OCI-LY7 (cell line): ENCODE measurements at regions not wholly inside any gene's neighbourhood (a gene's known extent, or its start where the extent isn't known, plus 50 kb on each side); places are given as distances from the start of the nearest gene placed in this dataset.

Experiments used
- EZH2phosphoT487 ChIP-seq: fragments of 200-600 bp; sonication (generic); IDR thresholded peaks from 2 replicates; pipeline ENCODE4 v1.6.1; 2018; ENCODE audit warnings: low read depth, borderline replicate concordance, mild to moderate bottlenecking, mixed run types, antibody characterized with exemption, low read length, moderate library complexity, mixed read lengths
- TF ChIP-seq, protein P1 (sequence below): fragments of 200-600 bp; sonication (generic); conservative IDR thresholded peaks from 2 replicates; pipeline ENCODE4 v1.5.1; 2014; ENCODE audit warnings: mild to moderate bottlenecking, antibody characterized with exemption, low read length, moderate library complexity, mixed read lengths

DNA sequence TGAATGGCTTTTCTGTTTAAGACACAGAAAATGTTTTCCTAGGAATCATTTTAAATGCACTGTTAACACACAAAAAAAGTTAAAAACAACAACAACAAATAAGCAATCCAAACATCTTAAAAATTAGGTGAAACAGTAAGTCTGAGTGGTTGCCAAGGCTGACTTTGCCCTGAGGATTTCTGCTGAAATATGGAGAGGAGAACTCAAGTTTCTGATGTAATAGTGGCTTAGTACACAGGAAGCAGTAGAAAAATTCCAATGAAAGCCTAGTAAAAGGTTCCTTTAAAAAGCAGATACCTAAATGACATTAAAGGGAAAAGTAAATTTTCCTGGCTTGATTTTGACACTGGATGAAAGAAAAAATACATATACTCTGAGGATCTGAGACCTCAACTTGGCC is 184.2 kb downstream of the EPM2A start:
- TF ChIP-seq, protein P1, sequence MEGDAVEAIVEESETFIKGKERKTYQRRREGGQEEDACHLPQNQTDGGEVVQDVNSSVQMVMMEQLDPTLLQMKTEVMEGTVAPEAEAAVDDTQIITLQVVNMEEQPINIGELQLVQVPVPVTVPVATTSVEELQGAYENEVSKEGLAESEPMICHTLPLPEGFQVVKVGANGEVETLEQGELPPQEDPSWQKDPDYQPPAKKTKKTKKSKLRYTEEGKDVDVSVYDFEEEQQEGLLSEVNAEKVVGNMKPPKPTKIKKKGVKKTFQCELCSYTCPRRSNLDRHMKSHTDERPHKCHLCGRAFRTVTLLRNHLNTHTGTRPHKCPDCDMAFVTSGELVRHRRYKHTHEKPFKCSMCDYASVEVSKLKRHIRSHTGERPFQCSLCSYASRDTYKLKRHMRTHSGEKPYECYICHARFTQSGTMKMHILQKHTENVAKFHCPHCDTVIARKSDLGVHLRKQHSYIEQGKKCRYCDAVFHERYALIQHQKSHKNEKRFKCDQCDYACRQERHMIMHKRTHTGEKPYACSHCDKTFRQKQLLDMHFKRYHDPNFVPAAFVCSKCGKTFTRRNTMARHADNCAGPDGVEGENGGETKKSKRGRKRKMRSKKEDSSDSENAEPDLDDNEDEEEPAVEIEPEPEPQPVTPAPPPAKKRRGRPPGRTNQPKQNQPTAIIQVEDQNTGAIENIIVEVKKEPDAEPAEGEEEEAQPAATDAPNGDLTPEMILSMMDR = no peak
- no peak for TF ChIP-seq EZH2phosphoT487
